ENCODE measurements at regions not wholly inside any gene's neighbourhood (a gene's known extent, or its start where the extent isn't known, plus 50 kb on each side); places are given as distances from the start of the nearest gene placed in this dataset.

GRCh38 chr12:32012249-32012785 is 53.1 kb downstream of the RESF1 start:
- no peak for TF ChIP-seq ZFX (IDR thresholded peaks at IDR 0.05)
- TF ChIP-seq CTCF (conservative IDR thresholded peaks at IDR 0.05): no peak
